LNCAP (cell line): ENCODE measurements at regions not wholly inside any gene's neighbourhood (a gene's known extent, or its start where the extent isn't known, plus 50 kb on each side); places are given as distances from the start of the nearest gene placed in this dataset.

Source experiments
- TF ChIP-seq, protein P1 (sequence below): fragments of 450-650 bp; IDR thresholded peaks from 2 replicates; pipeline ENCODE4 v1.5.1; 2017; ENCODE audit warnings: mild to moderate bottlenecking

GRCh38 chr1:106676021-106676420 lies 380.5 kb upstream of the PRMT6 start:
- TF ChIP-seq, protein P1, sequence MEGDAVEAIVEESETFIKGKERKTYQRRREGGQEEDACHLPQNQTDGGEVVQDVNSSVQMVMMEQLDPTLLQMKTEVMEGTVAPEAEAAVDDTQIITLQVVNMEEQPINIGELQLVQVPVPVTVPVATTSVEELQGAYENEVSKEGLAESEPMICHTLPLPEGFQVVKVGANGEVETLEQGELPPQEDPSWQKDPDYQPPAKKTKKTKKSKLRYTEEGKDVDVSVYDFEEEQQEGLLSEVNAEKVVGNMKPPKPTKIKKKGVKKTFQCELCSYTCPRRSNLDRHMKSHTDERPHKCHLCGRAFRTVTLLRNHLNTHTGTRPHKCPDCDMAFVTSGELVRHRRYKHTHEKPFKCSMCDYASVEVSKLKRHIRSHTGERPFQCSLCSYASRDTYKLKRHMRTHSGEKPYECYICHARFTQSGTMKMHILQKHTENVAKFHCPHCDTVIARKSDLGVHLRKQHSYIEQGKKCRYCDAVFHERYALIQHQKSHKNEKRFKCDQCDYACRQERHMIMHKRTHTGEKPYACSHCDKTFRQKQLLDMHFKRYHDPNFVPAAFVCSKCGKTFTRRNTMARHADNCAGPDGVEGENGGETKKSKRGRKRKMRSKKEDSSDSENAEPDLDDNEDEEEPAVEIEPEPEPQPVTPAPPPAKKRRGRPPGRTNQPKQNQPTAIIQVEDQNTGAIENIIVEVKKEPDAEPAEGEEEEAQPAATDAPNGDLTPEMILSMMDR, result no peak

GRCh38 chr1:106677181-106677580 lies 379.3 kb upstream of the PRMT6 start:
- TF ChIP-seq, protein P1, result no peak

GRCh38 chr1:106677721-106678120 lies 378.8 kb upstream of the PRMT6 start:
- TF ChIP-seq, protein P1, result no peak

- TF ChIP-seq, protein P1, result no peak
Observed at GRCh38 chr1:106678279-106679050, 378.0 kb upstream of the PRMT6 start.

- TF ChIP-seq, protein P1, result no peak
Observed at GRCh38 chr1:106680216-106680615, 376.3 kb upstream of the PRMT6 start.

- TF ChIP-seq, protein P1, result no peak
Observed at GRCh38 chr1:106680776-106681344, 375.6 kb upstream of the PRMT6 start.

- TF ChIP-seq, protein P1, result no peak
Observed at GRCh38 chr1:106681939-106682522, 374.4 kb upstream of the PRMT6 start.
